ENCODE measurements at regions not wholly inside any gene's neighbourhood (a gene's known extent, or its start where the extent isn't known, plus 50 kb on each side); places are given as distances from the start of the nearest gene placed in this dataset.

- DNase-seq = no peak
Observed at GRCh38 chr12:107484230-107484629, 201.4 kb upstream of the PWP1 start.

- no peak for DNase-seq
Observed at GRCh38 chr12:107484941-107485340, 200.7 kb upstream of the PWP1 start.

DNA sequence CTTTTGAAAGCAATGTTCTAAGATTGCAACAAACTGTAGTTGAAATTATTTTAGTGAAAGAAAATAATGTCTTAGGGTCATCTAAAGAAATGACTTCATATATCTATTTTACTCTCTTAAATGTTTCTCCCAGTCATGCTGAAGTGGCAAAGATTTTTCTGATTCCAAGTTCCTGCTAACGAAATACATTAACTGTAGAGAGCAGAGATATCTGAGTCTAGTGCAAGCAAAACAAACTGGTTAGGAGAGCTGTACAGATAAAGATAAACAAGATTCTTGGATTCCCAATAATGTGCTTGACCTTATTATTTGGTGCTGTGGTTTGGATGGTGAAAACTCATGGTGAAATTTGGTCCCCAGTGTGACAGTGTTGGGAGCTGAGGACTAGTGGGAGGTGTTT, 199.9 kb upstream of the PWP1 start:
- DNase-seq = no peak

- DNase-seq = no peak
Observed at GRCh38 chr12:107486140-107486892, 199.3 kb upstream of the PWP1 start.

DNA sequence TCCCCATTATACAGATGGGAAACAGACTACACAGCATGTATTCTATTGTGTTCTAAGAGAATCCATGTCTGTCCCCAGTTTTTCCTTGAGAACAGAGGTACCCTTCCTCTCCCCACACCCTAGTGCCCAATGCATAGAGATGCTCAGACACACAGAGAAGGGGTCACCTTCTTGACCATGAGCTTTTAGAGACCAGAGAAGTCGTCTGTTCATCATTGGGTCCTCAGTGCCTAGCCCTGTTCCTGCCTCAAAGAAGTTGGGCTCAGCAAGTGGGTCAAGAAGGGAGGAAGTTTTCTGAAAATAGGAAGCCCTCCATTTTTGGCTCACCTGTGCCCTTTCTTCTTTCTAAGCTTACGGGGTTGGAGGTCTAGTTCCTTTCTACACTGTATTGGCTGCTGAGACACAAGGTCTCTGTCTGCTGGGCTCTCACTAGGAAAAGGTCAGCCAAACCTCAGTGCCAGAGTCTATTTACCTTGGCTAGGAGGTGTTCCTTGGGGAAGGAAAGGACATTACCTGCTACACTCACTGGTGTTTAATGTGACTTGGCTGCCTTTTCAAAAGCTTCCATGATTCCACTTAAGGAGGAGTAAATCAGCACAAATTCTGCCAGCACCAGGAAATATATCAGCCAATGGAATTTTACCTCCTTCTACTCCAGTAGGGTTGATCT, 198.5 kb upstream of the PWP1 start:
- no peak for DNase-seq

- no peak for DNase-seq
Observed at GRCh38 chr12:107488666-107489065, 196.9 kb upstream of the PWP1 start.

- DNase-seq = no peak
Observed at GRCh38 chr12:107490010-107490409, 195.6 kb upstream of the PWP1 start.

GRCh38 chr12:107491856-107492255, 193.7 kb upstream of the PWP1 start:
- DNase-seq = no peak

GRCh38 chr12:107492393-107493134, 193.0 kb upstream of the PWP1 start:
- no peak for DNase-seq

GRCh38 chr12:107493135-107493494, 192.5 kb upstream of the PWP1 start:
- DNase-seq = no peak

DNA sequence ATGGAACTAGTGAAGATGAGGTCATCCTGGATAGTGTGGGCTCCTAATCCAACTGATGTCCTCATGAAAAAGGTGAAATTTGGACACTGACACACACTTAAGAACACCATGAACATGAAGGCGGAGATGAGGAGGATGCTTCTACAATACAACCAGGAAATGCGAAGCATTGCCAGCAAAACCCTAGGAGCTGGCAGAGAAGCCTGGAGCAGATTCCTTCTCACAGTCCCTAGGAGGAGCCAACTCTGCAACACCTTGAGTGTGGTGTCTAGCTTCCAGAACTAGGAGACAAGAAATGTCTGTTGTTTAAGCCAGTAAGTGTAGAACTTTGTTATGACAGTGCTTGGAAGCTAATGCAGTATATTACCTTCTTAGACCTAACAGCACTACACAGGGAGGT, 191.9 kb upstream of the PWP1 start:
- no peak for DNase-seq

GRCh38 chr12:107494331-107494730, 191.3 kb upstream of the PWP1 start:
- DNase-seq = no peak

DNA sequence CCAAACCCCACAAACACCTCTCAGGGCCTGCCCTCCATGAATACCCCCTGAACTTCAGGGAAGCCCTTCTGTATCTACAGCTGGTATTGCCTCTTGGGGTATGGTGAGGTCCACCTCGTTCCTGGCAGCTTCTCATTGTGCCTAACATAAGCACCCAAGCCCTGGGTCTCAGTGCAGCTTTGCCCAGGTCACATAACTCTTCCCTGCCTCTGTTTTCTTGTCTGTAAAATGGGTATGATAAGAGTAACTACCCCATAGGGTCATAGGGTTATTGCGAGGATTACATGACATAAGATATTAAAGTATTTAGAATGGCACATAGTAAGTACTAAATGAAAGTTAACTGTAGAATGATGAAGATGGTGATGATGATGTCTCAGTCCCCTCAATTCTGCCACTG, 190.0 kb upstream of the PWP1 start:
- no peak for DNase-seq

DNA sequence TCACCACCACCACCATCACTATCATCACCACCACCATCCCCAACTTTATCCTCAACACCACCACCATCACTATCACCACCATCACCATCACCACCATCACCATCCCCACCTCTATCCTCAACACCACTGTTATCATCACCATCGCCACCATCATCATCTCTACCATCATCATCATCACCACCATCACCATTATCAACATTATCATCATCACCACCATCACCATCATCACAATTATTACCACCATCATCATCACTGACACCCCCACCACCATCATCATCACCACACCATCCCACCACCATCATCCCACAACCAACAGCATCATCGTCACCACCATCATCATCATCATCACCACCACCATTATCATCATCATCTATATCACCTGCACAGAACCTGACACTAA, 188.4 kb upstream of the PWP1 start:
- no peak for DNase-seq

DNA sequence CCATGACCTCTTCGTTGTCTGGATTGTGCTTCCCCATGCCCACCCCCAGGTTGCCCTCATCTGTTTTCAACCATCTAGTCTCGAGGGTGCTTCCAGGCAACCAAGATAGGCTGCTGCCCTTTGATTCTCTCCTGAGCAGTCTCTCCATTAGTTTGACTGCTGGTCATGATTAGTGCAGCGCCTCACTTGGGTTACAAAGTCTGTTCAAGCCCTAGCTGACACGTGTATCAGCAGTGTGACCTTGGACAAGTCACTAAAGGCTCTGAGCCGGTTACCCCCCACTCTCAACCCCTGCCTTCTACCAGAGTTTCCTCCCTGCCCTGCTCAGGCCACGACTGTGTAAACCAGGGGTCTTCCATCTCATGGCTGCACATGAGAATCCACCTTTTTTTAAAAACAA, 185.3 kb upstream of the PWP1 start:
- DNase-seq = no peak

GRCh38 chr12:107501681-107502080, 183.9 kb upstream of the PWP1 start:
- DNase-seq = no peak

DNA sequence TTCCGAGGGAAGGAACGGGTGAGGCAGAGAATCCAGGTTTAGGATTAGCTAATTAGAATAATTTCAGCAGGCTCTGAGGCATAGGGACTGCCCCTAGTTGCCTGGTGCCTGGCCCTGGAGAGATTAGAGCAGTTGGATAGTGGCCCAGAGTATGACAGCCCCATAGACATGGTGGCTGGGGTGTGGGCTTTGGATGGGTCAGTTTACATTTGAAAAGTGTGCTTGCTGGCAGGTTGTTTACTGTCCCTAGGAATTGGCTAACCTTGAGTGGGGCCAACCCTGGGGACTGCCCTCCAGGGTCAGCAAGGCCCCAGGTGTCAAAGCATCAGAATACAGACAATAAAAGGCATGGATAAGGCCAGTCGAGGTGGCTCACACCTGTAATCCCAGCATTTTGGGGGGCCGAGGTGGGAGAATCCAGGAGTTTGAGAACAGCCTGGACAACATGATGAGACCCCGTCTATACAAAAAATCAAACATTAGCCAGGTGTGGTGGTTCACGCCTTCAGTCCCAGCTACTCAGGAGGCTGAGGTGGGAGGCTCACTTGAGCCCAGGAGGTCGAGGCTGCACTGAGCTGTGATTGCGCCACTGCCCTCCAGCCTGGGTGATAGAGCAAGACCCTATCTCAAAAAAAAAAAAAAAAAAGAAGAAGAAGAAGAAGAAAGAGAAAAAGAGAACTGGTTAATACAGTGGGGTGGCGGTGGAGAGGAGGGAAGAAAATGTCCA, 182.3 kb upstream of the PWP1 start:
- no peak for DNase-seq

DNA sequence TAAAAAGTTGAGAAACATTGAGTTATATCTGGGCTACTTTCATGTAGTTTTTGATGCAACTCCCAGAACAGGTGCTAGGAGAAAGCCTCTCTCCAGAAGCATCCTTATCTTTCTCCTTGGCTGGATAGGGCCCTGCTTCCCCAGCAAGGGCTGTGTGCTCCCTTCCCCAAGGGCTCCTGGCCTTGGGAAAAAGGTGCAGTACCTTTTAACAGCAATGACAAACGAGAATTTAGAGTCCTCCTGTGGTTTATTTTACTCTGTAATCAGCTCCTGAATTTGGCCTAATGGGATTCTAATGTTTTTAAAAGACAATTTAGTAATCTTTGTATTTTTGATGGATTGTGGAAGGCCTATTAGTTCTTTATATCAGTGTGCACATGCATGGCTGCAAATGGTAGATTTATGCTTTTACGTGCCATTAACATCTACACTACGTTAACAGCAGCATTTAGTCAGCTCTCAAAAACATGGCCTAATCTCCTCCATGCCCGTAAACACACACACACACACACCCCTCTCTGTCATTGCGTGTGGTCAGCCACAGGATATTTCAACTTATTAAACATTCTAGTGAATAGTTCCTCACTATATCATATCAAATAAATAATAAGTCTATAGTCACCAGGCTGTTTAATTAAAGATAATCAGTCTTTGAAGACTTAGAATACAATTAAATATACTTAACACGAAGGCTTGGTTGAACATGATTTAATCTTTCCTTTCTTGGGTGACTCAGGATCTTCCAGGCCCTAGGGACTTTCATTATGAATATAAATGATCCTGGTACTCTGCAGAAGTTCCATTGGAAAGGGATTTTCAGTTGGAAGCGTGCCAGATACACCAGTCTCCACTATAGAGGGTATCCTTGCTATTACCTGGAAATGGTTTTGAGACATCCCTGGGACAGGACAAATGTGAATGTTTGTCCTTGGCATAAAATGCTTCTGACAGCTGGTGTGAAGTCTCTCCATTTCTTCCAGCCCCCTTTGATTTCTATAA, 181.4 kb upstream of the PWP1 start:
- no peak for DNase-seq

DNA sequence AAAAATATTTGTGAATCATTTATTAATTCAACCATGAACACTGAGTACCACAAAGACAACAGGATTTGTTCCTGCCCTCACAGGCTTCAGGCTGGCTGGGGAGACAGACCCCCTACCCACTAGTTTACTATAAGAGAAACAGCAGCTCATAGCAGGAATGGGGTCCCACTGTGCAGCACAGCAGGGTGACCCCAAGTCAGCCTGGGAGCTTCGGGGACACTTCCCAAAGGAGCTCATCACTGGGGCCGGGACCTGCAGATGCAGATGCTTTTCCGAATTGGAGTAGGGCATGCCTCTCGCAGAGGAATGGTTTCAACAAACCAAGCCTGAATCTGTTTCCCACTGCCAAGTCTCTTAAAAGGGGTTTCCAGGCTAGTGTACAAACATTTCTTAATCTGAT, 176.2 kb upstream of the PWP1 start:
- DNase-seq = no peak

GRCh38 chr12:107510211-107510610, 175.4 kb upstream of the PWP1 start:
- DNase-seq = no peak

- no peak for DNase-seq
Observed at GRCh38 chr12:107511292-107511691, 174.3 kb upstream of the PWP1 start.

- no peak for DNase-seq
Observed at GRCh38 chr12:107512391-107512790, 173.2 kb upstream of the PWP1 start.
